ENCODE measurements at regions not wholly inside any gene's neighbourhood (a gene's known extent, or its start where the extent isn't known, plus 50 kb on each side); places are given as distances from the start of the nearest gene placed in this dataset.
A peak's percentile ranks its signal among the peaks of the same experiment; 100 is the strongest.

DNA sequence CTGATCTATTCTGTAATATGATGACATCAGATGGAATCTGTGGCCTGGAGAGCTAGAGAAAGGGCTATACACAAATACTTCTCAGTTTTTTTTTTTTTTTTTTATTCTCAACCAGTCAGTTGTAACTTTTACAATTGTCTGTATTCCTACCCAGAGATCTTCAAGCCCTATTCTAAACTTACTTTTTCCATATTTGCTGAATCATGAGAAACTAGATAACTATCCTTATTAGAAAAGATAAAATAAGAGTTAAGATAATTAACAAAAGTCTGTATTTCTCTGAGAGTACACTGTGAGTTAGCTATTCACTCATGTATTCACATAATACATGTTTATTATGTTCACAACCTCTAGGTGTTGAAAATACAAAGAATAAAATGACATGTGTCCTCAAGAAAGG lies 1575.9 kb downstream of the EFNA5 start:
- no peak for DNase-seq (ENCODE audit: low read depth)
- H3K4me3 ChIP-seq (ENCODE audit: low read depth, low read length): no peak overlapping the region
- TF ChIP-seq, protein P1, sequence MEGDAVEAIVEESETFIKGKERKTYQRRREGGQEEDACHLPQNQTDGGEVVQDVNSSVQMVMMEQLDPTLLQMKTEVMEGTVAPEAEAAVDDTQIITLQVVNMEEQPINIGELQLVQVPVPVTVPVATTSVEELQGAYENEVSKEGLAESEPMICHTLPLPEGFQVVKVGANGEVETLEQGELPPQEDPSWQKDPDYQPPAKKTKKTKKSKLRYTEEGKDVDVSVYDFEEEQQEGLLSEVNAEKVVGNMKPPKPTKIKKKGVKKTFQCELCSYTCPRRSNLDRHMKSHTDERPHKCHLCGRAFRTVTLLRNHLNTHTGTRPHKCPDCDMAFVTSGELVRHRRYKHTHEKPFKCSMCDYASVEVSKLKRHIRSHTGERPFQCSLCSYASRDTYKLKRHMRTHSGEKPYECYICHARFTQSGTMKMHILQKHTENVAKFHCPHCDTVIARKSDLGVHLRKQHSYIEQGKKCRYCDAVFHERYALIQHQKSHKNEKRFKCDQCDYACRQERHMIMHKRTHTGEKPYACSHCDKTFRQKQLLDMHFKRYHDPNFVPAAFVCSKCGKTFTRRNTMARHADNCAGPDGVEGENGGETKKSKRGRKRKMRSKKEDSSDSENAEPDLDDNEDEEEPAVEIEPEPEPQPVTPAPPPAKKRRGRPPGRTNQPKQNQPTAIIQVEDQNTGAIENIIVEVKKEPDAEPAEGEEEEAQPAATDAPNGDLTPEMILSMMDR (IDR thresholded peaks at IDR 0.05; ENCODE audit: insufficient read depth, low read length, poor library complexity, severe bottlenecking): no peak
- H3K27me3 ChIP-seq (ENCODE audit: control insufficient read depth, insufficient read depth, low read length): no peaks in the 10 kb centered on the region
- no peaks in the 10 kb centered on the region for H3K36me3 ChIP-seq (ENCODE audit: control insufficient read depth, insufficient read depth, low read length)

DNA sequence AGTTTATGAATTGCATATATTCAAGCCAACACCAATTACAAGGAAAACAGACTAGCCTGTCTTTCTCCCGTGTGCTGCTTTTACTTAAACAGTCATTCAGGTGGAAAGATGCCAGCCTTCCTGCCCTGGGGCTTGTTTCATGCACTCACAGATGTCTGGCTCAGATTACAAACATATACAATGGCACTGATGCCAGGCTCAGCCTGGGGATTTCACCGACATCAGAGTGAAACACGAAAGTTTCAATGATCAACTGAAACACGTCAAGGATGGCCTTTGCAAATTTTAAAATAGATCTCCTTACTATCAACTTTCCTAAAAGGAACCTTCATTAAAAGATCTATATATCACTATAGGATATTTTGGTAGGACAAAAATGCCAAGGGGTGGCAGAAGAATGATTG lies 1576.5 kb downstream of the EFNA5 start:
- Histone ChIP-seq H3K27me3 (ENCODE audit: control insufficient read depth, insufficient read depth, low read length) (no peaks in the 10 kb centered on the region), H3K36me3 (ENCODE audit: control insufficient read depth, insufficient read depth, low read length) (no peaks in the 10 kb centered on the region), H3K4me3 (ENCODE audit: low read depth, low read length) (no peak overlapping the region)
- TF ChIP-seq, protein P1 (IDR thresholded peaks at IDR 0.05; ENCODE audit: insufficient read depth, low read length, poor library complexity, severe bottlenecking): no peak
- DNase-seq (ENCODE audit: low read depth): peak; percentile 55

DNA sequence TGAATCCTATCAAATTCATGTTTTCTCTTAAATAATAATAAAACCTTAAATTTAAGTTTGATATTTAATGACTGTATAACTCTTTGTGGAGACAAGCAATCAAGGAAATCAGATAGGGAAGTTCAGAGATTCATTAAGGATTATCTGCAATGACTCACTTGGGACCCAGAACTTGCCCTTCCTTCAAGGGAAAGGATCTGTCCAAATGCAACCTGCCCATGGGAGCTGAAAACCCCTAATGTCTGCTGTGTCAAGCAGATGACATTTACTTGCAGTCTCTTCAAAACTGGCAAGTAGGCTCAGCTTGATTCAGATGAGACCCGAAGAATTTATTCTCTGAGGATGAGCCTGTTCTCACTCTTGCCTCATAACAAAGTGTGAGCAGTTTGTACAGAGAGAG lies 1577.6 kb downstream of the EFNA5 start:
- H3K4me3 ChIP-seq (ENCODE audit: low read depth, low read length): no peak overlapping the region
- no peaks in the 10 kb centered on the region for H3K27me3 ChIP-seq (ENCODE audit: control insufficient read depth, insufficient read depth, low read length)
- H3K36me3 ChIP-seq (ENCODE audit: control insufficient read depth, insufficient read depth, low read length): no peaks in the 10 kb centered on the region
- TF ChIP-seq, protein P1 (IDR thresholded peaks at IDR 0.05; ENCODE audit: insufficient read depth, low read length, poor library complexity, severe bottlenecking): no peak
- DNase-seq (ENCODE audit: low read depth): no peak

DNA sequence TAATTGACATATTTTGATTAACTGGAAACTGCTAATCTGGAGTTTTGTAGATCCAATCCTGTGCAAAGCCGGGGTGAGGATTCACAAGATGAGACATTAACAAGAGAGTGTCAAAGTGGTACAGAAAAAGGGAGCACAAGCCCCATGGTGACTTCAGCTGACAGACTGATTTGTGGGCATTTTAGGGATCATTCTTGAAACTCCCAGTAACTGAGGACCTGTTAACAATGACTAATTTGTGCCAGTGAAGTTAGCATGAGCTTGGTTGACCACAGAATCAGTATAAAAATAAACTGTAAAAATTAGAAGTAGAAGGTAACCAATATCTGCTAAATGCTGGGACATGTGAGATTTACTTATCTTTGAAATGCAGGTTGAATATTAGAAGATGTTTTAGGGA lies 1578.3 kb downstream of the EFNA5 start:
- H3K36me3 ChIP-seq (ENCODE audit: control insufficient read depth, insufficient read depth, low read length): no peaks in the 10 kb centered on the region
- no peak for DNase-seq (ENCODE audit: low read depth)
- TF ChIP-seq, protein P1 (IDR thresholded peaks at IDR 0.05; ENCODE audit: insufficient read depth, low read length, poor library complexity, severe bottlenecking): no peak
- H3K27me3 ChIP-seq (ENCODE audit: control insufficient read depth, insufficient read depth, low read length): no peaks in the 10 kb centered on the region
- no peak overlapping the region for H3K4me3 ChIP-seq (ENCODE audit: low read depth, low read length)

DNA sequence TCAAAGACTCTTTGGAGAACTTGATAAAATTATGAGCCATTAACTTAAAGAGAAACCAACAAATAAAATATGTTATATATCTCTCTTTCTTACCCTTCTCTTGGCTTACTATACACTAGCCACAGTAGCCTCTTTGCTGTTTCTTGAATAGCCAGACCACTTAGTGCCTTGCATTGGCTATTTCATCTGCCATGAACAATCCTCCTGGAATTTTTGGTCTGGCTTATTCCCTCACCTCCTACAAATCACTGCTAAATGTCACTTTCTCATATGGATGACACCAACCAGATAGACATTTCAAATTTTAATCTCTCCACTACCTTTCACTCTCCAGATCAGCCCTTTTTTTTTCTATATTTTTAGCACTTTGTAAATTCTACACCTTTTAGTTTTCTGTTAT lies 1581.7 kb downstream of the EFNA5 start:
- Histone ChIP-seq H3K27me3 (ENCODE audit: control insufficient read depth, insufficient read depth, low read length) (no peaks in the 10 kb centered on the region), H3K36me3 (ENCODE audit: control insufficient read depth, insufficient read depth, low read length) (no peaks in the 10 kb centered on the region), H3K4me3 (ENCODE audit: low read depth, low read length) (no peak overlapping the region)
- no peak for DNase-seq (ENCODE audit: low read depth)
- TF ChIP-seq, protein P1 (IDR thresholded peaks at IDR 0.05; ENCODE audit: insufficient read depth, low read length, poor library complexity, severe bottlenecking): no peak

DNA sequence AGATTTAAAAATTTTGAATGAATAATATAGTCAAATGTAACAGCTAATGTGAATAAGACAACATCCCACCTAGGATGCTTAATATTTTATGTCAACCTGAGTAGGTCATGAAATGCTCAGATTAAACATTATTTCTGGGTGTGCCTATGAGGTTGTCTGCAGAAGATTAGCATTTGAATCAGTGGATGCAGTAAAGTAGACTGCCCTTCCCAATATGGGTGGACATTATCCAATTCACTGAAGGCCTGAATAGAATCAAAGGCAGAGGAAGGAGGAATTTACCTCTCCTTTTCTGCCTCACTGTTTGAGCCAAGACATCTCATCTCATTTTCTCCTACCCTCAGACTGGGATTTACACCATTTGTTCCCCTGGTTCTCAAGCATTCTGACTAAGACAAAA lies 1582.3 kb downstream of the EFNA5 start:
- TF ChIP-seq, protein P1 (IDR thresholded peaks at IDR 0.05; ENCODE audit: insufficient read depth, low read length, poor library complexity, severe bottlenecking): no peak
- no peaks in the 10 kb centered on the region for H3K27me3 ChIP-seq (ENCODE audit: control insufficient read depth, insufficient read depth, low read length)
- H3K4me3 ChIP-seq (ENCODE audit: low read depth, low read length): no peak overlapping the region
- DNase-seq (ENCODE audit: low read depth): no peak
- H3K36me3 ChIP-seq (ENCODE audit: control insufficient read depth, insufficient read depth, low read length): no peaks in the 10 kb centered on the region
